ENCODE measurements at regions not wholly inside any gene's neighbourhood (a gene's known extent, or its start where the extent isn't known, plus 50 kb on each side); places are given as distances from the start of the nearest gene placed in this dataset.

DNA sequence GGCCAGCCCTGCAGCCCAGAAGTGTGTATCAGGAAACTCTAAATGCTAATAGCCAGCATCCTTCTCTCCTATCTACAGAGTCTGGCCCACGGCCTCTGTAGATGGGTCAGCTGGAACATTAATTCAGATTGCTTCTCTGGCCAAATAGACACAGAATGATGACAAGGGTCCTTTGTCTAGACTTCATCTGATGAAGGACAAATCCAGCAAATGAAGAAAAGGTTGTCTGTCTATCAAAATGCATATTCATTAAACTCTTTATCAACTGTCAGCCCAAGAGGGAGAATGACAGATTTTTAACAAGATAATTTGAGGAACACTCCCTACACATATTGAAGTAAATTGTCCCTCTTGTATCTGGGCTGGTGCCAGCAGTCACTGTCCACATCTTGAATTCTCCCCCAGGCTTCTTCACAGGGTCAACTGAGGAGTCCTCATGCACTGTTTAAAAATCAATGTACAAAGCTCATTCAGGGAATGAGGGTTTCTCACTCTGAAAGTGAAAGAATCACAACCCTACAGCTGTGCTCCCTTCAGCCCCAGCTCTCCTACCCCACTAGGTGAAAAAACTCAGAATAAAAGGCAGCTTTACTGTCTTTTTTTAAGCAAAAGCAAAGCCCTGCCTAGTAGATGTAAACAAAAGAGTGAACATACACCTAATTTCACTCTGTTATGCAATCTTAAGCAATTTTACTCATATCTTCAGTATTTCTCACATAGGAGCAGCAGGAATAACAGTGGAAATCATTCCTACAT lies 507.7 kb downstream of the IGSF11 start:
- Histone ChIP-seq H3K27ac (ENCODE audit: low read depth in 1 of 2, low read length in 1 of 2) (no peak overlapping the region), H3K4me1 (ENCODE audit: control insufficient read depth in 5 of 5, insufficient read depth in 5 of 5, low read length in 5 of 5) (peaks cover 0 to 3% (median 0%) of the 10 kb centered on the region in 5 donors), H3K4me3 (no peak overlapping the region), H3K27me3 (ENCODE audit: control insufficient read depth in 3 of 3, insufficient read depth in 3 of 3, low read length in 2 of 3) (no peaks in the 10 kb centered on the region), H3K36me3 (ENCODE audit: control insufficient read depth in 4 of 4, insufficient read depth in 4 of 4, low read length in 4 of 4) (no peaks in the 10 kb centered on the region), H3K9me3 (ENCODE audit: control insufficient read depth in 4 of 4, insufficient read depth in 3 of 4, low read length in 3 of 4) (no peaks in the 10 kb centered on the region), H3K9ac (ENCODE audit: insufficient read depth in 1 of 2, low read length in 2 of 2) (peak overlapping the region in 1 of 2 donors; percentile 38)
- DNase-seq, result peak in 2 of 3 donors; percentile 16 to 51
- WGBS, 2 donors, result 76 to 100% methylated on average over 1 of the region's 1 CpG
- ATAC-seq (ENCODE audit: insufficient read depth, low FRiP score), result no peak
- TF ChIP-seq, protein P1, sequence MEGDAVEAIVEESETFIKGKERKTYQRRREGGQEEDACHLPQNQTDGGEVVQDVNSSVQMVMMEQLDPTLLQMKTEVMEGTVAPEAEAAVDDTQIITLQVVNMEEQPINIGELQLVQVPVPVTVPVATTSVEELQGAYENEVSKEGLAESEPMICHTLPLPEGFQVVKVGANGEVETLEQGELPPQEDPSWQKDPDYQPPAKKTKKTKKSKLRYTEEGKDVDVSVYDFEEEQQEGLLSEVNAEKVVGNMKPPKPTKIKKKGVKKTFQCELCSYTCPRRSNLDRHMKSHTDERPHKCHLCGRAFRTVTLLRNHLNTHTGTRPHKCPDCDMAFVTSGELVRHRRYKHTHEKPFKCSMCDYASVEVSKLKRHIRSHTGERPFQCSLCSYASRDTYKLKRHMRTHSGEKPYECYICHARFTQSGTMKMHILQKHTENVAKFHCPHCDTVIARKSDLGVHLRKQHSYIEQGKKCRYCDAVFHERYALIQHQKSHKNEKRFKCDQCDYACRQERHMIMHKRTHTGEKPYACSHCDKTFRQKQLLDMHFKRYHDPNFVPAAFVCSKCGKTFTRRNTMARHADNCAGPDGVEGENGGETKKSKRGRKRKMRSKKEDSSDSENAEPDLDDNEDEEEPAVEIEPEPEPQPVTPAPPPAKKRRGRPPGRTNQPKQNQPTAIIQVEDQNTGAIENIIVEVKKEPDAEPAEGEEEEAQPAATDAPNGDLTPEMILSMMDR (IDR thresholded peaks at IDR 0.05; ENCODE audit: control extremely low read depth, extremely low read depth), result no peak

DNA sequence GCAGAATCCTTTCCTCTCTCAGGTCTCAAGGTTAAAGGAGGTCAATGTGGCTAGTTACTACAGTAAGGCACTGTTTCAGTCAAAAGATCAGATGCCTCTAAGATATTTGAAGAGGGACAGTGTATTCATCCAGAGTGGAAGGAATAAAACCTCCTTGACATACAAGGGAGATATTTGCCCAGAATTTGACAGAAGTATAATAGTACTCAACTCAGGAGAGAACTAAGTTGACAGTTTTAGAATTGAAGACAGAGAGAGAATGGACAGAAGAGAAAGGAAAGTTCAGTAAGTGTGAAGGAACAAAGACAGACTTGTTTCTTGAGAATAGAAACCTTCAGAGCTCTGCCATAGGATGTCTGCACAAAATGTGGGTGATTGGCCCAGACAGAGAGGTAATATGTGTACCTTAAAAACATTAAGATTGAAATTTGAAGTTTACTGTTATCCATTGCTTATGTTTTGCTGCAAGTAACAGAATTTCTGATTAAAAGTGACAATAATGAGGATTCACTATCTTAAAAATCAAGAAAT lies 507.1 kb downstream of the IGSF11 start:
- ATAC-seq (ENCODE audit: insufficient read depth, low FRiP score) (no peak), DNase-seq (no peak)
- no peaks in the 10 kb centered on the region for H3K36me3 ChIP-seq (ENCODE audit: control insufficient read depth in 4 of 4, insufficient read depth in 4 of 4, low read length in 4 of 4)
- peaks cover 0 to 3% (median 0%) of the 10 kb centered on the region in 5 donors for H3K4me1 ChIP-seq (ENCODE audit: control insufficient read depth in 5 of 5, insufficient read depth in 5 of 5, low read length in 5 of 5)
- no peaks in the 10 kb centered on the region for H3K9me3 ChIP-seq (ENCODE audit: control insufficient read depth in 4 of 4, insufficient read depth in 3 of 4, low read length in 3 of 4)
- H3K9ac ChIP-seq (ENCODE audit: insufficient read depth in 1 of 2, low read length in 2 of 2), result no peak overlapping the region
- no peak overlapping the region for H3K27ac ChIP-seq (ENCODE audit: low read depth in 1 of 2, low read length in 1 of 2)
- H3K27me3 ChIP-seq (ENCODE audit: control insufficient read depth in 3 of 3, insufficient read depth in 3 of 3, low read length in 2 of 3), result no peaks in the 10 kb centered on the region
- H3K4me3 ChIP-seq, result no peak overlapping the region
- TF ChIP-seq, protein P1 (IDR thresholded peaks at IDR 0.05; ENCODE audit: control extremely low read depth, extremely low read depth), result no peak

DNA sequence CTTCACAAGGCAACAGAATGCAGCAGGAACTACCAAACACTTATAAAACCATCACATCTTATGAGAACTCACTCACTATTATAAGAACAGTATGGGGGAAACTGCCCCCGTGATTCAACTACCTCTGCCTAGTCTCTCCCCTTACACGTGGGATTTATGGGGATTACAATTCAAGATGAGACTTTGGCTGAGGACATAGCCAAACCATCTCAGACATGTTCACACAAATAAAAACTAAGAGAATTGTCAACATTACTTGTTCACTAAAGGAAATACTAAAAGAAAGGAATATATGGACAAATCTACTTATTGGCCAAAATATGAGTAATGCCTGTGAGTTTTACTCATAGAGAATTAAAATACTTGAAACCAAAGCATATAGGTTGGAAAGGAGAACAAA lies 505.1 kb downstream of the IGSF11 start:
- TF ChIP-seq, protein P1 (IDR thresholded peaks at IDR 0.05; ENCODE audit: control extremely low read depth, extremely low read depth), result no peak
- no peak overlapping the region for H3K9ac ChIP-seq (ENCODE audit: insufficient read depth in 1 of 2, low read length in 2 of 2)
- H3K4me3 ChIP-seq, result no peak overlapping the region
- DNase-seq, result no peak
- WGBS, 2 donors, result 82 to 90% methylated on average over 2 of the region's 2 CpGs
- H3K27me3 ChIP-seq (ENCODE audit: control insufficient read depth in 3 of 3, insufficient read depth in 3 of 3, low read length in 2 of 3), result no peaks in the 10 kb centered on the region
- no peak overlapping the region for H3K27ac ChIP-seq (ENCODE audit: low read depth in 1 of 2, low read length in 1 of 2)
- no peaks in the 10 kb centered on the region for H3K9me3 ChIP-seq (ENCODE audit: control insufficient read depth in 4 of 4, insufficient read depth in 3 of 4, low read length in 3 of 4)
- H3K36me3 ChIP-seq (ENCODE audit: control insufficient read depth in 4 of 4, insufficient read depth in 4 of 4, low read length in 4 of 4), result no peaks in the 10 kb centered on the region
- no peak for ATAC-seq (ENCODE audit: insufficient read depth, low FRiP score)
- H3K4me1 ChIP-seq (ENCODE audit: control insufficient read depth in 5 of 5, insufficient read depth in 5 of 5, low read length in 5 of 5), result peaks cover 0 to 3% (median 0%) of the 10 kb centered on the region in 5 donors
